HuH-7 (cell line): ENCODE measurements at regions not wholly inside any gene's neighbourhood (a gene's known extent, or its start where the extent isn't known, plus 50 kb on each side); places are given as distances from the start of the nearest gene placed in this dataset.

Experiments
- DNase-seq: peaks from one replicate; pipeline ENCODE4 v3.0.0; 2011; ENCODE audit warnings: low spot score

GRCh38 chr7:125254566-125254965, 324.9 kb upstream of the POT1 start:
- DNase-seq, result no peak

GRCh38 chr7:125253452-125254190, 324.0 kb upstream of the POT1 start:
- DNase-seq, result no peak

DNA sequence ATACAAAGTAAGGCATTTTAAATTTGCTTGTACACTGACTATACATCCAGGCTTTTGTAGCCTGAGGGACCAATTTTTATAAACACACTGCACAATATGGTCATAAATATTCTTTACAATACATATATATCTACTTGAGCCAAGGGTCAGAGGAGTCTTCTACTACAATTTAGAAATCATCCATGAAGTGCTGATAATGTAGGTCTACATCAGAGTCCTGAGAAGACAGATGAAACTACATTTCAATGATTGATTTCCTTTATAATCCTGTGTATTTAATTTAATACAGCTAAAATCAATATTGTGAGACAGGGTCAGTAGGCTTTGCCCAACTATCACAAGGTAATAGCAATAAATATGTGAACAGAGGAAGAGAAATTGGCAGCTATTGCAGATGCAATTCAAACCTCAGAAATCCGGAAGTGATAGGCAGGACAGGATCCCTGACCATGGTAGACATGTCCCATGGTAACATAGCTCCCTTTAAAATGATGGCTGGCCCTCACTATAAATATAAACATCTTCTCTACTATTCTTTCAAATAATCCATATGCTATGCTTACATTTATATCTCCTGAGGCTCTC, 318.0 kb upstream of the POT1 start:
- DNase-seq, result no peak

GRCh38 chr7:125246706-125247105, 317.1 kb upstream of the POT1 start:
- DNase-seq, result no peak

GRCh38 chr7:125241548-125241947, 311.9 kb upstream of the POT1 start:
- no peak for DNase-seq

- DNase-seq, result no peak
Measured at GRCh38 chr7:125222596-125222995, 293.0 kb upstream of the POT1 start.

DNA sequence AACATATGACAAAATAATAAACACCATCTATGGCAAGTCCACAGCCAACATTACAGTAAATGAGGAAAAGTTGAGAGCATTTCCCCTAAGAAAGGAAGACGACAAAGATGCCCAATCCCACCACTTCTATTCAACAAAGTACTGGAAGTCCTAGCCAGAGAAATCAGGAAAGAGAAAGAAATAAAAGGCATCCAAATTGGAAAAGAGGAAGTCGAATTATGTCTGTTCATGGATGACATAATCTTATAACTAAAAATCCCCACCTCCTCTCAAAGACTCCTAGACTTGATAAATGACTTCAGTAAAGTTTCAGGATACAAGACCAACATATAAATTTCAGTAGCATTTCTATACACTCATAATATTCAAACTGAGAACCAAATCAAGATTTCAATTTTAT, 288.5 kb upstream of the POT1 start:
- no peak for DNase-seq

DNA sequence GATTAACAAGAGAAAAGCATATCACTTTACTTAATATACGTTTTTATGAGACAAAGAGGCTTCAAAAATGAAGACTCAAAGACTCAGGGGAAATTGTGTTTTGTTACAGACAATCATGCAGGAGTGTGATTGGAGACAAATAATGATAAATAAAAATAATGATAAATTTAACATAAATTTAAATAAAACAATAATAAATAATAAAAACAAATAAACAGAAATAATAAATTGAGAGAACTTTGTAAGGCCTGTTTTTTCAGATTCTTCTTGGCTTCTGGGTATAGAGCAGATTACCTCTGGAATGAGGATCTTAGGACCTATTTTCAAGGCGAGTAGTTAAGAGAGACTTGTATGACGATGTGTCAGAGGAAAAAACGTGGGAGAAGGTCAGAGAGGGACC, 271.4 kb upstream of the POT1 start:
- no peak for DNase-seq

GRCh38 chr7:125197731-125198393, 268.2 kb upstream of the POT1 start:
- DNase-seq, result no peak

DNA sequence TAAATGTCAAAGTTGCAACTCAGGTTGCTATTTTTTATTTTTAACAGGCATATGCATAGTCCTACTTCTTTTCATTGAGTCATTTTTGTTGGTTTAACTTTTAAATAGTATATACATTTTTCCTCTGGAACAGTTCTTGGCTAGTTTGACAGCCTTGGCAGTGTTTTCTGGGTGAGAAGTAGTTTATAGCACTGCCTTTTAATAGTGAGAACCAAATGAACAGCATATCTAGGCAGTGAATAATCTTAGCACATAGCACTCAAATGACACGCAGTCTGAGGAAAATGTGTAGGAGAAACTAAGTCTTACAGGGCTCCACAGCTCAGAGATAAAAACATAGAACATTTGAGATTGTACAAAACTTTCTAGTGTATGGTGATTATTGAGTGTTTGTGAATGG, 265.5 kb upstream of the POT1 start:
- DNase-seq, result no peak

- DNase-seq, result no peak
Measured at GRCh38 chr7:125193263-125193662, 263.6 kb upstream of the POT1 start.

- DNase-seq, result no peak
Measured at GRCh38 chr7:125184801-125185200, 255.2 kb upstream of the POT1 start.

DNA sequence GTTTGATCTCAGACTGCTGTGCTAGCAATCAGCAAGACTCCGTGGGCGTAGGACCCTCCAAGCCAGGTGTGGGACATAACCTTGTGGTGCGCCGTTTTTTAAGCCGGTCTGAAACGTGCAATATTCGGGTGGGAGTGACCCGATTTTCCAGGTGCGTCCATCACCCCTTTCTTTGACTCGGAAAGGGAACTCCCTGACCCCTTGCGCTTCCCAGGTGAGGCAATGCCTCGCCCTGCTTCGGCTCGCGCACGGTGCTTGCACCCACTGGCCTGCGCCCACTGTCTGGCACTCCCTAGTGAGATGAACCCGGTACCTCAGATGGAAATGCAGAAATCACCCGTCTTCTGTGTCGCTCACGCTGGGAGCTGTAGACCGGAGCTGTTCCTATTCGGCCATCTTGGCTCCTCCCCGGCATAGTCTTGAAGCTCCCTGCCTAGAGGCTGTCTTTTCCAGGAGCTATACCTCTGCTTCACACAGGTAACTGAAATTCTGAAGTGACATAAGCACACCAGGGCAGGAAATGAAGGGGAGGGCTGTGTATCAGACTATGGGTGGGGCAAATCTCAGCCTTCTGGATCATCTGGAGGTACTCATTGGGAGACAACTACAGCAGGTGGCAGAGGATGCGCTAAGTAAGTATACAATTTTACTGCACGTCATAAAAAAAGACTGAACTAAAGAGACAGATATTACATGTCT, 252.1 kb upstream of the POT1 start:
- peak; percentile 14 for DNase-seq

DNA sequence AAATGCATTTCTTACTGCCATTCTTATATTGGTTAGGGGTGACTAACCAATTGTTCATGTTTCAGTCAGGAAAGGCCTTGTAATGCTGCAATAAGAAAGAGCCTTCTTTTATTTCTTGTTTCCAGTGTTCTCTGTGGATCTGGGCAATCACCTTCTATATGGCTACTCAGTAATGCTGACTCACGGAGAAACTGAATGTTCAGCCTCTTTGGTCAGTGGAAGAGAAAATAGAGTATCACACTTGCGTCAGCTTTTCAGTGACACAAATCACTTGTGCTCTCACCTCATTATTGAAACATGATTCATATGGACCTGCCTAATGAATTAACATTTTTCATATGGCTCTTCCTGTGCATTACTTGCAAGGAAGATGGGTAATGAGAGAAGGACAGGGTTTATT, 243.9 kb upstream of the POT1 start:
- no peak for DNase-seq

- DNase-seq, result no peak
Measured at GRCh38 chr7:125169088-125169487, 239.5 kb upstream of the POT1 start.

DNA sequence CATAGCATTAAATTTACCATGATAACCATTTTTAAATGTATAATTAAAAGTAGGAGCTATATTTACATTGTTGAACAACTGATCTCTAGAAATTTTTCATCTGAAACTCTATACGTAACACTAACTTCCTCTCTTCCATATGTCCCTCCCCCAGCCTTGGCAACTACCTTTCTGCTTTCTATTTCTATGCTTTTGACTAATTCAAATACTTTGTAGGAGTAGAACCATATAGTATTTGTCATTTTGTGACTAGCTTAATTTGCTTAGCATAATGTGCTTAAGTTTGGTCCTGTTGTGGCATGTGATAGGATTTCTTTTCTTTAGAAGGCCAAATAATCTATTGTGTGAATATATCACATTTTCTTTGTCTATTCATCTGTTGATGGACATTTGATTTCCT, 225.3 kb upstream of the POT1 start:
- DNase-seq, result no peak

DNA sequence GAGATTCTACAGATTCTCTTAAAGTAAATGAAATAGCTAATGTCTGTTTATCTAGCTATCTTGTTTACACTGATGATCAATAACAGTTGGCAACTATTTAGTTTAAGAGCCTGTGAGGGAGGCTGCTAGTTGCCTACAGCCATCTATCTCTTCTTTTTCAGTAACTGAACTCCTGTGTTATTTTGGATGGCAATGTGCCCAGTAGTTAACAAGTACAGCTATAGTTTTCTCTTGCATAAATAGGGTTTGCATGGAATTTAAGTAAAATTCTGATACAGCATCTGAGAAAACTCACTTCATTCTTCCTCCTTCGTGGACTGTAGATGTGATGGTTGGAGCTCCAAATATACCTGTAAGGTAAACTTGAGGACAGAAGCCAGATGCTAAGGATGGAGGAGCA, 219.5 kb upstream of the POT1 start:
- no peak for DNase-seq

DNA sequence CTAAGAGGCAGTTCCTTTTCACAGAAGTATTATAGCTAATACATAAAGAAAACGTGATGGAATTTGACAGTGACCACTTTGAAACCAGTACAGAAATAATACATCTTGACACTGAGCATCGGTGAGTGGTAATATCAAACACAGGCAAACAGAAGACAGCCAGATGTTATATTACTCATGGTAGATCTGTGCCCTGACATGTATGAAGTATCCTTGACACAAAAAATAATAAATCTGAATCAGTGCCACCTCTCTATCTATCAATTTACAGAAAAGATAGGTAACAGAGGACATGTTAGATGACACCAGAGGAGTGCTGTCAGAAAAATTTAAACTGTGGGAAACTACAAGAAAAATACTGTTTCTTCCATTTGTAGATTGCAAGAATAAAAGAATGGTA, 217.4 kb upstream of the POT1 start:
- DNase-seq, result no peak

DNA sequence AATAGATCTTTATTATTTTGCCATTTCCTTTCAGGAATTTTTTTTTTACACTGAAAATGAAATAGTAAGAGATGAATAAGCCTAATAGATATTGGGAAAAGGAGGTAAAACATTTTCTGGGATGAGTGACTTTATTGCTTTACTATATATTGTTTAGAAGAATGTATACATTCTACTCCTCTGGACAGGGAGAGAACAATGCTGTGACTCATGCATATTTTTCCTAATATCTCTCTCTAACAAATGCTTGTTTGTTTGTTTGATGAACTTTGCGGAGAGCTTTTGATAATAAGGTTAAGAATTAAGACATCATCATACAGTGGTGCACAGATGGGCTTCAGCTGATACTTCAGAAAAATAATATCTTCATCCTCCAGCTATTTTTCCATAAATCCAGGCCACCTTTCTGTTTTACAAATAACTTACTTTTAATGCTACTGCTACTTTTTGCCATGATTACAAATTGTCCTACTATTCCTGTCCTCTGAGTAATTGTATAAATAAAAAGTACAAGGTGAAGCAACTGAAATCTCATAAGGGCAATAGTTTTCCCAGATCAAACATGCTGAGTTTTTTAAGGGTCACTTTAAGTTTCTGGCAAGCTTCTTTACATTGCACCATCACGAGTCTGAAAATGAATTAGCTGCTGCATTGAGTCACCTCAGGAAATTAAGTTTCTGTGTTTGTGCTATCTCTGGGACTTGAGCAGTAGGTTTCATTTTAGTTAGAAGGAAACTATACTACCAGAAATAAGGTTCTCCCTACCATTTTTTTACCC, 207.3 kb upstream of the POT1 start:
- no peak for DNase-seq

- DNase-seq, result no peak
Measured at GRCh38 chr7:125136341-125136740, 206.7 kb upstream of the POT1 start.

- no peak for DNase-seq
Measured at GRCh38 chr7:125130173-125130572, 200.5 kb upstream of the POT1 start.

- DNase-seq, result no peak
Measured at GRCh38 chr7:125127304-125127703, 197.7 kb upstream of the POT1 start.
